C4-2B (cell line): ENCODE measurements at regions not wholly inside any gene's neighbourhood (a gene's known extent, or its start where the extent isn't known, plus 50 kb on each side); places are given as distances from the start of the nearest gene placed in this dataset.

Experiments used
- H3K27ac ChIP-seq: fragments of 450-650 bp; 2 replicates; pipeline ENCODE4 v1.5.1; 2017
- ZFX ChIP-seq: fragments of 450-650 bp; IDR thresholded peaks from 2 replicates; pipeline ENCODE4 v1.6.1; 2017
- TF ChIP-seq, protein P1 (sequence below): fragments of 450-650 bp; conservative IDR thresholded peaks from 2 replicates; pipeline ENCODE4 v1.5.1; 2017; ENCODE audit warnings: mild to moderate bottlenecking

DNA sequence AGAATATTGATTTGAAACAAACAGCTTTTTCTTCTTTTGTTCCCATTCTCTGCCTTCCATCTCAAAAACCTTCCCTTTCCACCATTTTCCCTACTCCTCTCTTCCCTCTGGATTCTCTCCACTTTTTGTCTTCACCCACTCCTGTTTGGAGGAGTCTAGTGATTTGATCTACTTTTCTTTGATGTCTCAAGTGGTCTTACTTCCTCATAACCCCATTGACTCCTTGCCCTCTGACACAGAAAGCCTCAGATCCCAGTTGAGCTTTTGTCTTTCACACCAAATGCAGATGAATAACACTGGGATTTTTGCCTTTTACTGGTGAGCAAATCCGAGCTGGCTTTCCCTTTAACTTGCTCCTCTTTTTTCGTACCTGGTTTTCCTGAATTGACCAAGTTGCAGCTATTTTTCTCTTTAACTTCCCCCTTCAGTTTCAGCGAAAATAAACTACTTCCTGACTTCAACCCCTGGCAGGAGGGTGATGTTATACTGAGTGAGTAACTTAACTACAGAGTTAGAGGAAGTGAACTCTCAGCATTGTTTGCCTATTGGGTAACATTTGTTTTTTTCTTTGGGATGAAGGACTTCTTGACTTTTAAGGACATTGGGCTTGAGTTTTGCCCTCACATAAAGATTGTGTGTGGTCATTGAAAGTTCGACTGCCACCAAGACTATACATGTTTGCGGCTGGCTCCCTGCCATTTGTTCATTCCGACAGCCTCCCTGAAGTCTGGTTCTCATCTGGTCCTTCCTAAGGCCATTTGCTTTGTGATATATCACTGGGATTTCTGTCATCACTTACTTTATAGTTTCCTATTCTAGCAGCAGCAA, 392.8 kb upstream of the NR3C2 start:
- H3K27ac ChIP-seq, result no peak overlapping the region
- TF ChIP-seq ZFX, result no peak
- TF ChIP-seq, protein P1, sequence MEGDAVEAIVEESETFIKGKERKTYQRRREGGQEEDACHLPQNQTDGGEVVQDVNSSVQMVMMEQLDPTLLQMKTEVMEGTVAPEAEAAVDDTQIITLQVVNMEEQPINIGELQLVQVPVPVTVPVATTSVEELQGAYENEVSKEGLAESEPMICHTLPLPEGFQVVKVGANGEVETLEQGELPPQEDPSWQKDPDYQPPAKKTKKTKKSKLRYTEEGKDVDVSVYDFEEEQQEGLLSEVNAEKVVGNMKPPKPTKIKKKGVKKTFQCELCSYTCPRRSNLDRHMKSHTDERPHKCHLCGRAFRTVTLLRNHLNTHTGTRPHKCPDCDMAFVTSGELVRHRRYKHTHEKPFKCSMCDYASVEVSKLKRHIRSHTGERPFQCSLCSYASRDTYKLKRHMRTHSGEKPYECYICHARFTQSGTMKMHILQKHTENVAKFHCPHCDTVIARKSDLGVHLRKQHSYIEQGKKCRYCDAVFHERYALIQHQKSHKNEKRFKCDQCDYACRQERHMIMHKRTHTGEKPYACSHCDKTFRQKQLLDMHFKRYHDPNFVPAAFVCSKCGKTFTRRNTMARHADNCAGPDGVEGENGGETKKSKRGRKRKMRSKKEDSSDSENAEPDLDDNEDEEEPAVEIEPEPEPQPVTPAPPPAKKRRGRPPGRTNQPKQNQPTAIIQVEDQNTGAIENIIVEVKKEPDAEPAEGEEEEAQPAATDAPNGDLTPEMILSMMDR, result no peak

DNA sequence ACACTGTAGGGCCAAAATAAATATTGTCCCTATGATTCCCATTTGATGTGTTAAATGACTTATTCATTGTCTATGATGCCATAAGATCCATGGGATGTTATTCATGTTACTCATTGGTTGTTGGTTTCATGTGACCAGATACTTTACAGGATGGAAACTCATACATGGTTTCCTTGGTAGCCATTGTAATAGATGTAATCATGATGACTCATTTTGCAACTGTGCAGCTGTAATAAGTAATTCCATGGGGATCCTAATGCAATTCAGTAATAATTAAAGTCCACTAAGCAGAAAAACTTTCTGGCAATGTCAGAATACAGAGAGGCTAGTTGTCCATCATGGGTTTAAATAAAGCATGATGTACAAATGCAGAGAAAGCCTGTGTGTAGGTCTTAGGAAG, 389.7 kb upstream of the NR3C2 start:
- H3K27ac ChIP-seq, result no peak overlapping the region
- TF ChIP-seq, protein P1, result no peak
- TF ChIP-seq ZFX, result no peak

DNA sequence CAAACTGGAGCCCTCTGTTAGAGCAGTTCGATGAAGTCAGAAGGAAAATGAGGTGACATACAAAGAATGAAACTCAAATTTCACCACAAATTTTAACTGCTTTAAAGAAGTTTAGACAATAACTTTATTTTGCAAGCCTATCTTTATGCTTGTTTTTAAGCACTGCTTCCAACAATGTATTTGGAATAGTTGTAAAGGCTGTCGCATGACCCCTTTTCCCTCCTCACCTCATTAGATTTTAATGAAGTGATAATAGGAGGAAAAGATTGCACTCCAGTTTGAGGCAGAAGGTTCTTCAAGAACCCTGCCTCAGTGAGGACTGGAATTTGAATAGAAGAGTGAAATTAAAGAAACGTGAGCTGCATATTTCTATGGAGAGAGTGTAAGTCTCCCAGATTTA, 386.1 kb upstream of the NR3C2 start:
- TF ChIP-seq ZFX, result no peak
- TF ChIP-seq, protein P1, result no peak
- no peak overlapping the region for H3K27ac ChIP-seq

DNA sequence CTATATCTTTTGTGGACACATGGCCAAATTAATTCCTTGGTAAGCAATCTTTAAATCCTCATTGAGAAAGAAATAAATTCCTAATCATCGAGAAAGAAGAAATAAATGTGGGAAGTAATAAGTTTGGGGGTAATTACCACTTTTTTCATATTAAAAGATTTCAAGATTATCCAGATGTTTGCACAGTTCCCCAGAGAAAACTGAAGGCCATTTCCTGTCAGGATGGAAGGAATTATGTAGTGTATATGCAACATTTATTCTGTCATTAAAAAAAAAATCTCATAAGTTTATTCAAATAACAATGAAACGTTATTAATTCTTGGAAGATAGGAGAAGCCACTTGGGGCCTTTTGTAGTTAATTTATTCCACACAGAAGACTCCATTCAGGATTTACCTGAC, 385.6 kb upstream of the NR3C2 start:
- no peak overlapping the region for H3K27ac ChIP-seq
- TF ChIP-seq ZFX, result no peak
- TF ChIP-seq, protein P1, result no peak

DNA sequence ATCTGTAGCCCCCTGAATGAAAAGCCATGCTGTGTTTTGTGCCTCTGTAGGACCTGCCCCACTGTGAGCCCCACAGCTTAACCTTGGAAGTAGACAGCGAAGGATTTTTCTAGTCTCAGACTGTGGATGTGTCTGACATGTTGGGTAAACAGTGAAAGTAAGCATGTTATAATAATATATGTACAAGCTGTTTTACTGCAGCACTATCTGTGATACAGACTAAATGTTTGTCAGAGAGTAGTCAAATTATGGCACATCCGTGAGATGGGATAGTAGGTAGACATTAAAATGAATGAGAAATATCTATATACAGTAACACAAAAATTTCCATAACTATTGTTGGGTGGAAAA, 381.2 kb upstream of the NR3C2 start:
- no peak overlapping the region for H3K27ac ChIP-seq

DNA sequence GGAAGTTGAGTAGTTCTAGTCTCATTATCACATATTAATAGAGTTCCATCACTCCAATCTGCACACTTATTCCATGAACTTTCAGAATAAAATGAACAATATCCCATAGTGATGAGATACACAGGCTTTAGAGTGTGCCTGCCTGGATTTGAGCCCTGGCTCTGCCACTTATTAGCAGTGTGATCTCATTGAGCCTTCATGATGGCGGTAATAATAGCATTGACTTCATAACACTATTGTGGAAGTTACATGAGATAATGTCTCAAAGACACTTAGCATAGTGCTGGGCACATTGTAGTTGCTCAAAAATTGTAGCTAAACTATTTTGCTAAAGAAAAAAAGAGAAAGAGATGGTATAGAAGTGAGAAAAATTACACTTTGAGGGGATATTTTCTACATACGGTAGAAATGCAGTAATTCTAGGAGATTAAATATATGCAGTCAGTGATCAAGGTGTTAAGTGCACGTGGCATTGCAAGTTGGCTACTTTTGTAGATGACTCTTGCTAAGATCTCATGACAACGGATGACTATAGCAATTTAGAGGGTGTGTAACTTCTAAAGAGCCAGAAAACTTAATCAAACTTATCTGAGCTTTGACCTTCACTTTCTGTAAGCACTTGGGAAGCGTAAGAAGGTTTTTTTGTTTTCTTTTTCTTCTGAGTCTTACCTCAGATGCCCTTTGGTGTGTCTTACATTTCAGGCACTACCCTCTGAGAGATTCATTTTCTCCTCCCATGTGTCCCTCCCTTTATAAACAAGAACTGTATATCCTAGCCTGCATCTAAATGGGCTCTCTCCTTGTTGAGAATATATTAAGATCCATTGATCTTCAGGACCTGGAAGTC, 380.6 kb upstream of the NR3C2 start:
- no peak for TF ChIP-seq ZFX
- TF ChIP-seq, protein P1, result no peak
- no peak overlapping the region for H3K27ac ChIP-seq

More for the DNA sequence above, 381.2 kb upstream of the NR3C2 start:
- TF ChIP-seq, protein P1, result no peak
- no peak for TF ChIP-seq ZFX

DNA sequence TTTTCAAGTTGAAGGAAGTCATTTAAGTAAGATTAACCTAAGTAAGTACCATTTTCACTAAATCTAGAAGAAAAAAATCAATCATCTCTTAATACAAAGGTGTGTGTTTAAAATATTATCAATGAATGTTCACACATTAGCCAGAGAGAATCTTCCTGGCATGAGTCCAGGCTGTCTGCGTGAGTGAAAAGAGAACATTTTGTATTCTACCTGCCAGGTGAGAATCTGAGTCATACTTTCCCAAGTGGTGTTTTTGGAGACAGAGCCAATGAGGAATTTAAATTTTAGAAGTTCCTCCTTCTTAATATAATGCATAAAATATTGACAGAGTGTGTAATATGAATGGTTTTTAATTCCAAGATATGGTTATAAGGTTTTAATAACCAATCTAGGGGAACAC, 371.8 kb upstream of the NR3C2 start:
- no peak overlapping the region for H3K27ac ChIP-seq
- TF ChIP-seq ZFX, result no peak
- TF ChIP-seq, protein P1, result no peak
